DMS79 treated with DMSO at 0.1 percent for 48 hours (cell line): ENCODE measurements at regions not wholly inside any gene's neighbourhood (a gene's known extent, or its start where the extent isn't known, plus 50 kb on each side); places are given as distances from the start of the nearest gene placed in this dataset.
"Not testable (repeated sequence)": the region's sequence is repeated elsewhere in the genome, so short reads cannot be mapped to it uniquely, and the experiment has no call there.

Source experiments
- DNase-seq: peaks from one replicate; lab custom pipeline; 2025; lab: John Stamatoyannopoulos, UW

GRCh38 chr9:38255599-38255998 is 136.9 kb upstream of the ALDH1B1 start:
- no peak for DNase-seq

GRCh38 chr9:38254756-38255155 is 137.7 kb upstream of the ALDH1B1 start:
- DNase-seq = no peak

GRCh38 chr9:38254151-38254550 is 138.4 kb upstream of the ALDH1B1 start:
- no peak for DNase-seq

GRCh38 chr9:38253200-38253599 is 139.3 kb upstream of the ALDH1B1 start:
- DNase-seq = no peak

- no peak for DNase-seq
Observed at GRCh38 chr9:38251036-38251860, 141.3 kb upstream of the ALDH1B1 start.

GRCh38 chr9:38250279-38251035 is 142.0 kb upstream of the ALDH1B1 start:
- DNase-seq = no peak

GRCh38 chr9:38249587-38250210 is 142.8 kb upstream of the ALDH1B1 start:
- DNase-seq = no peak

GRCh38 chr9:38249049-38249448 is 143.5 kb upstream of the ALDH1B1 start:
- no peak for DNase-seq

- DNase-seq = no peak
Observed at GRCh38 chr9:38246833-38247232, 145.7 kb upstream of the ALDH1B1 start.

- DNase-seq = no peak
Observed at GRCh38 chr9:38244971-38245370, 147.5 kb upstream of the ALDH1B1 start.

- no peak for DNase-seq
Observed at GRCh38 chr9:38243993-38244392, 148.5 kb upstream of the ALDH1B1 start.

GRCh38 chr9:38242151-38242550 is 150.4 kb upstream of the ALDH1B1 start:
- DNase-seq = not testable (repeated sequence)

GRCh38 chr9:38240051-38240450 is 152.5 kb upstream of the ALDH1B1 start:
- no peak for DNase-seq

- no peak for DNase-seq
Observed at GRCh38 chr9:38235244-38235643, 157.3 kb upstream of the ALDH1B1 start.

GRCh38 chr9:38234479-38235170 is 157.9 kb upstream of the ALDH1B1 start:
- DNase-seq = no peak

- DNase-seq = no peak
Observed at GRCh38 chr9:38233796-38234355, 158.6 kb upstream of the ALDH1B1 start.

- no peak for DNase-seq
Observed at GRCh38 chr9:38233343-38233742, 159.2 kb upstream of the ALDH1B1 start.

GRCh38 chr9:38232895-38233294 is 159.6 kb upstream of the ALDH1B1 start:
- DNase-seq = no peak

GRCh38 chr9:38229504-38230155 is 160.6 kb upstream of the SHB start:
- DNase-seq = no peak

GRCh38 chr9:38229104-38229500 is 160.1 kb upstream of the SHB start:
- no peak for DNase-seq

GRCh38 chr9:38228331-38229103 is 159.5 kb upstream of the SHB start:
- DNase-seq = peak; percentile 38
